SKM-1 treated with dmso at 0.1 percent for 144 hours (cell line): ENCODE measurements at regions not wholly inside any gene's neighbourhood (a gene's known extent, or its start where the extent isn't known, plus 50 kb on each side); places are given as distances from the start of the nearest gene placed in this dataset.

Source experiments
- DNase-seq: peaks from one replicate; lab custom pipeline; 2025; ENCODE audit not compliant: unreplicated experiment; lab: John Stamatoyannopoulos, UW

- no peak for DNase-seq
Observed at GRCh38 chr2:34656632-34657031, 1057.5 kb upstream of the FAM98A start.

- DNase-seq: peak; percentile 2
Observed at GRCh38 chr2:34652636-34653035, 1053.5 kb upstream of the FAM98A start.

- DNase-seq: no peak
Observed at GRCh38 chr2:34646901-34647300, 1047.8 kb upstream of the FAM98A start.

- no peak for DNase-seq
Observed at GRCh38 chr2:34632327-34632726, 1033.2 kb upstream of the FAM98A start.

- no peak for DNase-seq
Observed at GRCh38 chr2:34627003-34627402, 1027.9 kb upstream of the FAM98A start.

GRCh38 chr2:34604164-34604563 lies 1005.1 kb upstream of the FAM98A start:
- no peak for DNase-seq

GRCh38 chr2:34602262-34602661 lies 1003.2 kb upstream of the FAM98A start:
- DNase-seq: no peak

- DNase-seq: no peak
Observed at GRCh38 chr2:34601561-34601960, 1002.5 kb upstream of the FAM98A start.

GRCh38 chr2:34578641-34579040 lies 979.5 kb upstream of the FAM98A start:
- no peak for DNase-seq

- DNase-seq: peak; percentile 19
Observed at GRCh38 chr2:34570266-34570872, 971.3 kb upstream of the FAM98A start.

- DNase-seq: no peak
Observed at GRCh38 chr2:34567128-34567527, 968.0 kb upstream of the FAM98A start.

- no peak for DNase-seq
Observed at GRCh38 chr2:34552337-34552736, 953.2 kb upstream of the FAM98A start.

- no peak for DNase-seq
Observed at GRCh38 chr2:34549710-34550345, 950.7 kb upstream of the FAM98A start.

GRCh38 chr2:34547900-34548299 lies 948.8 kb upstream of the FAM98A start:
- DNase-seq: no peak

- no peak for DNase-seq
Observed at GRCh38 chr2:34547340-34547739, 948.2 kb upstream of the FAM98A start.

- no peak for DNase-seq
Observed at GRCh38 chr2:34545486-34546136, 946.5 kb upstream of the FAM98A start.

GRCh38 chr2:34534761-34535160 lies 935.7 kb upstream of the FAM98A start:
- peak; percentile 61 for DNase-seq

GRCh38 chr2:34534341-34534740 lies 935.2 kb upstream of the FAM98A start:
- DNase-seq: no peak

- DNase-seq: no peak
Observed at GRCh38 chr2:34533585-34534183, 934.6 kb upstream of the FAM98A start.

GRCh38 chr2:34529965-34530364 lies 930.9 kb upstream of the FAM98A start:
- DNase-seq: no peak

GRCh38 chr2:34523958-34524514 lies 924.9 kb upstream of the FAM98A start:
- no peak for DNase-seq

- no peak for DNase-seq
Observed at GRCh38 chr2:34519659-34520058, 920.6 kb upstream of the FAM98A start.
